ENCODE measurements at regions not wholly inside any gene's neighbourhood (a gene's known extent, or its start where the extent isn't known, plus 50 kb on each side); places are given as distances from the start of the nearest gene placed in this dataset. TPM values are rescaled to one million over a fixed set of nuclear protein-coding genes. Genes with fewer than 3 reads are reported as not detected.

Small RNA genes in the stretch of these regions (small RNA-seq; reads per million reads assigned to genes)
- not detected for gene AL109941.1 (ENCODE audit: insufficient read length, low read depth, low replicate concordance)

Data from B cell (primary cell).